ENCODE measurements at regions not wholly inside any gene's neighbourhood (a gene's known extent, or its start where the extent isn't known, plus 50 kb on each side); places are given as distances from the start of the nearest gene placed in this dataset.

DNA sequence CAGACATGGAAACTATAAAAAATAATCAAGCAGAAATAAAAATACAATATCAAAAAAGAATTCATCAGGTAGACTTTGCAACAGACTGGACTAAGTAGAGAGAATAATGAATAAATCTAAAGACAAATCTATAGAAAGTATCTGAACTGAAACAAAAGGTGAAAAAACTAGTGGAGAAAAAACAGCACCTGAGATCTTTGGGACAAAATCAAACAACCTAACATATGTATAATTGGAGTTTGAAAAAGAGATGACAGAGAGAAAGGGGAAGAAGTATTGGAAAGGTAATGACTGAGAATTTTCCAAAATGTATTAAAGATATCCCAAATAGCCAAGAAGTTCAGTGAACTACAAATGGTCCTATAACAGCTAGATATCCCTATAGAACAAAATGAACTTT lies 245.4 kb downstream of the IPO8 start:
- TF ChIP-seq CTCF (IDR thresholded peaks at IDR 0.05) (no peak), EP300 (IDR thresholded peaks at IDR 0.05) (no peak)

Measured in gastroesophageal sphincter (tissue), 3 donors.